ENCODE measurements at regions not wholly inside any gene's neighbourhood (a gene's known extent, or its start where the extent isn't known, plus 50 kb on each side); places are given as distances from the start of the nearest gene placed in this dataset.
"Not testable (repeated sequence)": the region's sequence is repeated elsewhere in the genome, so short reads cannot be mapped to it uniquely, and the experiment has no call there.

- intact Hi-C loops (cut with DNase I): no loop called here
- DNase-seq (ENCODE audit: low spot score): no peak
Observed at GRCh38 chr1:191398551-191398950, 759.7 kb upstream of the RGS18 start.

- no peak for DNase-seq (ENCODE audit: low spot score)
- intact Hi-C loops (cut with DNase I): no loop called here
Observed at GRCh38 chr1:191405417-191405816, 752.8 kb upstream of the RGS18 start.

- no peak for DNase-seq (ENCODE audit: low spot score)
- intact Hi-C loops (cut with DNase I): no loop called here
Observed at GRCh38 chr1:191414981-191415640, 743.2 kb upstream of the RGS18 start.

DNA sequence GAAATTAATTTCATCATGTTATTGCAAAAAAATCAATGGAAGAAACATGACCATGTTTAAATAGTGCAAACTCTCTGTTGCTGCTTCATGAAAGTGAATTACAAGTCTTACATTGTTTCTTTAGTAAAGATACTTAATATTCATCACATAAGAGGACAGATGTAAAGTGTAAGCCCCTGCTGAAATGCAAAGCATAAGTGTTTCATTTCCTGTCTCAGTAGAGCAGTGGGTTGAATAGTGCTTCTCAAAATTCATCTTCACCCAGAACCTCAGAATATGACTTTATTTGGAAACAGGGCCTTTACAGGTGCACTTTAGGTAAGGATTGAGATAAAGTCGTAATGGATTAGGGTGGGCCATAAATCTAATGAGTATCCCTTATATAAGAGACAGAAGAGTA is 738.4 kb upstream of the RGS18 start:
- DNase-seq (ENCODE audit: low spot score): no peak
- intact Hi-C loops (cut with DNase I): no loop called here

DNA sequence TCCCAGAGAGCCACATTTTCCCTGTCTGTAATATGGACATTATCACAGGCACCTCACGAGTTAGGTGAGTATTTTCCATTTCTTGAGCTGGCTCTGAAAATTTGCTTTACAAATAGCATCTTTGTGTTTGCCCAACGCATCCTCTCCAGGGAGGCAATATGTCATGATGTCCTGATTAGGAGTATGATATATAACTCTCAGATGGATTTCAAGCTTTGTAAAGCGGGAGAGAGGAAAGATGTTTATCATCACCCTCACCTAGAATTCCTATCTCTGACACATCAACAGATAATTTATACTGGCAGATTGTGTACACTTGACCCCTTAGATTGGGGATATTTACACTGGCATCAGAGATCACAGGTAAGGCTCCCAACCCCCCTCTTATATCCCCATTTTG is 730.7 kb upstream of the RGS18 start:
- no peak for DNase-seq (ENCODE audit: low spot score)
- intact Hi-C loops (cut with DNase I): no loop called here

DNA sequence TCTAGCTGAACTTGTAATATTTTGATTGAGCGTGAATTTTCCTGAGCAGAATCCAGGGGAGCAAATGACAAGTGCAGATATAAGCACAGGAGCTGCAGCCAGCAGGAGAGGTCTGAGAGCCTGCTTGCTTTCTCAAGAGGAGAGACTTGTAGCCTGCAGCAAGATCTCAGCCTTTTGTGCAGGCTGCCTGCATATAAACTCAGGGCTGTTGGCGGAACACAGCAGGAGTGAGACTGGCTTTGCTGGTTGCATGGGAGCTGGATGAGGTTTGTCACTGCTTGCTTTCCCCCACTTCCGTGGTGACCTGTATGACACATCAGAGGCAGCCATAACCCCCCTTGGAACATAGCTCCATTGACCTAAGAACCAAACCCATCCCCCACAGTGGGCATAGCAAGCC is 725.4 kb upstream of the RGS18 start:
- intact Hi-C loops (cut with DNase I): no loop called here
- DNase-seq (ENCODE audit: low spot score): no peak

DNA sequence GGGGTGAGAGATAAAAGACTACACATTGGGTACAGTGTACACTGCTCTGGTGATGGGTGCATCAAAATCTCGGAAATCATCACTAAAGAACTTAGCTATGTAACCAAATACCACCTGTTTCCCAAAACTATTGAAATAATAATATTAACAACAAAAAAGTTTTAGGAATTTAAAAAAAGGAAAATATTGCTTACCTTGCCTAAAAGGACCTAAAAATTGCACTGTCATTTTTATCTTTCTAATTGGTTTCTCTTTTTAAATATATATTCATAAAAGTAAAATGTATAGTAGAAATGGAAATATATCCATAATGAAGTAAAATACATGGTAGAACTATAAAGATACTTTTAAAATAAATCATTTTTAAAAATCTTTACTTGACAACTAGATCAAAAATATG is 719.3 kb upstream of the RGS18 start:
- no peak for DNase-seq (ENCODE audit: low spot score)

DNA sequence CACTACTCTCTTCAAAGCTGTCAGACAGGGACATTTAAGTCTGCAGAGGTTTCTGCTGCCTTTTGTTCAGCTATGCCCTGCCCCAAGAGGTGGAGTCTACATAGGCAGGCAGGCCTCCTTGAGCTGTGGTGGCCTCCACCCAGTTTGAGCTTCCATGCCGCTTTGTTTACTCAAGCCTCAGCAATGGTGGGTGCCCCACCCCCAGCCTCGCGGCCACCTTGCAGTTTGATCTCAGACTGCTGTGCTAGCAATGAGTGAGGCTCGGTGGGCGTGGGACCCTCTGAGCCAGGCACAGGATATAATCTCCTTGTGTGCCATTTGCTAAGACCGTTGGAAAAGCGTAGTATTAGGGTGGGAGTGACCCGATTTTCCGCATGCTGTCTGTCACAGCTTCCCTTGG is 710.0 kb upstream of the RGS18 start:
- intact Hi-C loops (cut with DNase I); DNase-seq (ENCODE audit: low spot score): not testable (repeated sequence)

More for the DNA sequence above, 719.3 kb upstream of the RGS18 start:
- intact Hi-C loops (cut with DNase I): no loop called here

DNA sequence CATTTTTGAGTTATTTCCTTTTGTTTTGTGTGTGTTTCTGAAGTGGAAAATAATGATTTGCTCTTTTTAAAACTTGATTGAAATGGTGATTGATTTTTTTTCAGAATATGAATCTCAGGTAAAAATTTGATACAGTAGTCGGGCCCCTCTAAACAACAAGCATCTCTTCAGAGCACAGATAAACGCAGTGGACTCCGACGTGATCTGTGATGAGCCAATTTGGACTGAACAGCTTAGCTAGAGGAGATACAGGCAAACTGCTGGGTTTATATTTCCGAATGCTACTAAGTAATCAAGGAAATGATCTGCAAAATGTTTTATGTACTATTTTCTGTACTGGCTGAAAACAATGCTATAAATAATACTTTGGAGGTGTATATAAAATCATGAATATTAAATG is 705.7 kb upstream of the RGS18 start:
- intact Hi-C loops (cut with DNase I): no loop called here
- DNase-seq (ENCODE audit: low spot score): no peak

DNA sequence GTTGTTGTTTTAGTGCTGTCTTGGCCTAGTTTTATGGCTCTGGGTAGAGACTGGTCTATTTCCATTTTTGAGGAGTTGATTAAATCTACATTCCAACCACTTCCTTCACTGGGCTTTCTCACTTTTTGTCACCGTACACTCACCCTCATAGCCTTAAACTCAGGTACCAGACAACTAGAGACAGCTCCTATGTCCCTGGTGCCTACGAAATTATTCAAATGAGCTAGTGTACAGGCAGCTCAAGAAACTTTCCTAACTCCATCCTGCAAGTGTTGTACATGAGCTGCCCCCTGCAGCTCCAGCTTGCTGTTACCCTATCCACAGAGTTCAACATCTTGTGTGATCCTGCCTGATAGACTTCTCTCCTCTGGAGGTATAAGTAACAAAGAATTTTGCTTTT is 704.8 kb upstream of the RGS18 start:
- no peak for DNase-seq (ENCODE audit: low spot score)
- intact Hi-C loops (cut with DNase I): no loop called here

DNA sequence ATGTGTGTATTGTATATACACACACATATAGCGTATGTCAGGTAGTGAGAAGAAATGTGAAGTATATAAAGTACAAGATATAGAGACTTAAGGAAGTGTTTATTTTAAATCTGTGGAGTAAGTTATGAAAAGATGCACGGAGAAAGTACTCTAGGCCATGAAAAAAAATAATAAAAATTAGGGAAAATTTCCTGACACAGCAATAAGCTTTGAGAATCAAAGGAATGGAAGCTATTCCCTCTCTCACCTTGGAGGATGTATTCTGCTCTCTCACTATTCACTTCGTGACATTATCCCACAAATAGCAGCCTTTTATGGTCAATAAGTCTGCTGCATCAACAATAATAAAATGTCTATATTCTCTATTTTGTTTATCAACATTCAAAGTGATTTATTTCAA is 700.4 kb upstream of the RGS18 start:
- intact Hi-C loops (cut with DNase I): loop anchor here in 1 of 2 donors (1.0 kb wide), 1 partner anchor 13 kb away; no protein-coding TSS in a partner anchor
- no peak for DNase-seq (ENCODE audit: low spot score)

GRCh38 chr1:191460234-191460633 is 698.0 kb upstream of the RGS18 start:
- intact Hi-C loops (cut with DNase I): no loop called here
- no peak for DNase-seq (ENCODE audit: low spot score)

DNA sequence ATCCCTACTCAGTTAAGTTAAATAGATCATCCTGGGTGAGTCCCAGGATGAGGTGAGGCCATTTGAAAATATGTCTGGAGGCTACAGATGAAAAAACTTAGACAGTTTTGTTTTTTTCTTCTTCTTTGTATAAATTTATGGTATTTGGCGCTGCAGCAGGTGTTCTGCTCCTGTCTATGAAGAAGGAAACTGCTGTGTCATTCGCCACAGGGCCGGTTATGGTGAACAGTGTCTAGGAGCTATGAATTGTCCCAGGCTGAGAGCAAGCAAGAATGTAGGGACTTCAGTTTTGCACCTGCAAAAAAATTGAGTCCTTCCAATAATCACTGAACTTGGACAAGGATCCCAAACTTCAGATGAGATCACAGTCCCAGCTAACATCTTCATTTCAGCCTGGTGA is 674.3 kb upstream of the RGS18 start:
- no peak for DNase-seq (ENCODE audit: low spot score)
- intact Hi-C loops (cut with DNase I): no loop called here

GRCh38 chr1:191490303-191490702 is 668.0 kb upstream of the RGS18 start:
- intact Hi-C loops (cut with DNase I): no loop called here

DNA sequence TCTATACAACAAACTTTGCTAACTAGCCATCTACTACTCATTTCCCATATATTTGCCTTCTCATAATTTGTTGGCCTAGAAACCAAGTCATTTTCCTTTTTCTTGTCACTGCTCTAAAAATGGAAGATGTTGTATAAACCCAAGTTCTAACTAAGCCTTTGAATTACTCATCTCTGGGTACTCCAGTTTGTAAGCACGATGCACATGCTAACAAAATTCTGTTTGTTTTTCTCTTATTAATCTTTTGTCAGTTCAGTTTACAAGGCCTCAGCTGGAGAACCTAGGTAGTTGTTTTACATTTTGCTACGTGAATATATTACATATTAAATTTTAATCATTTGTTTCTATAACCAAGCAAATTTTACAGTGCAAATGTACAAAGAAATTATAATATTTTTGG is 663.2 kb upstream of the RGS18 start:
- DNase-seq (ENCODE audit: low spot score): no peak
- intact Hi-C loops (cut with DNase I): no loop called here

More at GRCh38 chr1:191490303-191490702, 668.0 kb upstream of the RGS18 start:
- no peak for DNase-seq (ENCODE audit: low spot score)

DNA sequence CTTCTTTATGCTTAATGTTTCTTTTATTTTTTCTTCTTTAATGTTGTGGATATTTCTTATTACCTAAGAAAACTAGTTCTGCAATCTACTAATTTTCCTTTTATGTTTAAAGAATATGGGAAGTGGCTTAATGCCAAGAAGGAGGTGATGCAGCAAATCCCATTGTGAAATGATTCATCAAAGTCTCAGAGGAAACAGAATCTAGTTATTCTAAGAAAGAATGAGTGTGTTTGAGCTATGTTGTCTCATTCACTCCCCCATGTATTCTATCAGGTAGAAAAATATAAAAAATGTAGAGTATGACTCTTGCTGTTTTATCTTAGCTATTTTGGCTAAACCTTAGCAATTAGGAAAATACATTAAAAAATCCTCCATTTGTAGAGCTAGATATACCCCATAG is 659.9 kb upstream of the RGS18 start:
- intact Hi-C loops (cut with DNase I): no loop called here

GRCh38 chr1:191498825-191499224 is 659.4 kb upstream of the RGS18 start:
- intact Hi-C loops (cut with DNase I): no loop called here
- DNase-seq (ENCODE audit: low spot score): no peak

More for the DNA sequence above, 659.9 kb upstream of the RGS18 start:
- no peak for DNase-seq (ENCODE audit: low spot score)

DNA sequence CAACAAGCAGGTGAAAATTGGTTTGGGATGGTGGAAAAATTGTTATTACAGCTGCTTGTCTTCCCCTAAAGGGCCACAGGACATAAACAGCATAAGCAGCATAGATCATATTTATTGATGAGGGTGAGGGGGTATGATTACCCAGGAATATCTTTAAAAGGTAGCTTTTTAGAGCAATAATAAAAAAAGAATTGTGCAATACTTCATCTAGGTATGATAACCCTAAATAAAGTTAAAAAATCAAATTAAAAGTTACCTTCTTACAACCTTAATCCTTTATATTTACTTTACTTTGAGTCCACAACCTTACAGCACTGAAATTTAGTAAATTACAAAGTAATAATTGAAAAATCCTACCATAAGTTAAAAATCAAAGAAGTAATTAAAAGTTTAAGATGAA is 653.3 kb upstream of the RGS18 start:
- DNase-seq (ENCODE audit: low spot score): no peak
- intact Hi-C loops (cut with DNase I): no loop called here

DNA sequence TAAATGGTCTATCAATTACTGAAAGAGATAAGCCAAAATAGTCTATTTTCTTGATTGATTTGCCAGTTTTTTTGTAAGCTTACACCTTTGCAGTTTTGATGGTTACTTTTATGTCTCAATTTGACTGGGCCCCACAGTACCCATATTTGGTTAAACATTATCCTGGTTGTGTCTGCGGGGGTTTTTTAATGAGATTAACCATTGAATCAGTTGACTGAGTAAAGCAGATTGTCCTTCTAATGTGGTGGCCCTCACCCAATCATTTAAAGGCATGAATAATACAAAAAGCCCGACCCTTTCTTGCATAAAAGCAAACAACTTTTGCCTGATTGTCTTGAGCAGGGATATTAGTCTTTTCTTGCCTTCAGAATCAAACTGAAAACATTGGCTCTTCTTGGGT is 650.0 kb upstream of the RGS18 start:
- no peak for DNase-seq (ENCODE audit: low spot score)
- intact Hi-C loops (cut with DNase I): no loop called here

DNA sequence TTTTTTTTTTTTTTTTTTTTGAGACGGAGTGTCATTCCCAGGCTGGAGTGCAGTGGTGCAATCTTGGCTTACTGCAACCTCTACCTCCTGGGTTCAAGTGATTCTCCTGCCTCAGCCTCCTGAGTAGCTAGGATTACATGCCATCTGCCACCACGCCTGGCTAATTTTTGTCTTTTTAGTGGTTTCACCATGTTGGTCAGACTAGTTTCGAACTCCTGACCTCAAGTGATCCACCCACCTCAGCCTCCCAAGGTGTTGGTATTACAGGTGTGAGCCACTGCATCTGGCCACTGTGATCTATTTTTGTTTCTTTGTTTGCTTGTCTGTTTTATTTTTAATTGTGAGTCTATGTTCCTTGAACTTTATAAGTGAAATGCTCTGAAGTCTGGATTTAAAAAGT is 646.8 kb upstream of the RGS18 start:
- intact Hi-C loops (cut with DNase I); DNase-seq (ENCODE audit: low spot score): not testable (repeated sequence)

- intact Hi-C loops (cut with DNase I): no loop called here
- DNase-seq (ENCODE audit: low spot score): no peak
Observed at GRCh38 chr1:191517826-191518225, 640.4 kb upstream of the RGS18 start.

GRCh38 chr1:191519519-191519918 is 638.7 kb upstream of the RGS18 start:
- intact Hi-C loops (cut with DNase I): no loop called here
- DNase-seq (ENCODE audit: low spot score): no peak

Data from posterior vena cava (tissue), 2 donors.